ENCODE measurements at regions not wholly inside any gene's neighbourhood (a gene's known extent, or its start where the extent isn't known, plus 50 kb on each side); places are given as distances from the start of the nearest gene placed in this dataset.

DNA sequence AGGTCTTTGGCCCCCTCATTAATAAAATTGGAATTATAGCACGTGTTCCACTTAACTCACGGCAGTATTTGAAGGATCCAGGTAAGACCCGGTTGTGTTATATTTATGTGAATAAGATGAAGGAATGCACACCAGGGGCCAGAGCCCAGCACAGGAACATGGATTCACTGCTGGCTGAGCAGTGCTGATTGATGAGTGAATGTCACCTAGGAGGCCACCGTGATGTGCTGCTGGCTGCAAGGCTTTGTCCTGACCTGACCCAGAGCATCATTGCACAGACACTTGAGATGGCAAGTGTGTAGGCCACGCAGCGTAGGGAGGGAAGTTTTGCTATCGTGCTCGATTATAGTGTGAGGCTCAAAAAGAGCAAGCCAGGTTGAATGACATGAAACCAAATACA lies 350.7 kb upstream of the MGMT start:
- no peak overlapping the region for H3K4me3 ChIP-seq (ENCODE audit: low read length)
- no peaks in the 10 kb centered on the region for H3K4me1 ChIP-seq (ENCODE audit: control insufficient read depth, insufficient read depth, low read length)

DNA sequence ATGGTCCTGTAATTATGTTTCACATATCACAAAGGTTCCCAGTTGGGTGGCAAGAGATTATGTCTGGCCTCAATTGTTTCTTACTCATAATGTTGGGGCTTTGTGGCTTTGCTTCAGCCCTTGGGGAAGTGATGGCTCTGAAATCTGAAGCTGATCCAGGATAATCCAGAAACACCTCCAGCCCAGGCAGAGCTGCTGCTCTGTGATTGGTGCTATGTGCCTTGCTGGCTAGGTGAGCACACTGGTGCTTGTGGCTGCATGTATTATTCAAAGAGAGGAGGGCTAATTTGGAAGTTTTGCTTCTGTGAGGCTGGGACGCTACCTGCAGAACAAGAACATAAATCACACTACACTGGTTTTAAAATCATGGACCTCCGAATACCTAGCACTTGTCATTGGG lies 346.6 kb upstream of the MGMT start:
- no peaks in the 10 kb centered on the region for H3K9me3 ChIP-seq (ENCODE audit: control insufficient read depth, low read length)
- no peaks in the 10 kb centered on the region for H3K27me3 ChIP-seq (ENCODE audit: control insufficient read depth, insufficient read depth, low read length)
- H3K4me1 ChIP-seq (ENCODE audit: control insufficient read depth, insufficient read depth, low read length) = no peaks in the 10 kb centered on the region
- H3K36me3 ChIP-seq (ENCODE audit: control insufficient read depth, insufficient read depth, low read length) = no peaks in the 10 kb centered on the region
- no peak overlapping the region for H3K9ac ChIP-seq (ENCODE audit: low read length)
- H3K4me3 ChIP-seq (ENCODE audit: low read length) = no peak overlapping the region

More for the DNA sequence above, 350.7 kb upstream of the MGMT start:
- Histone ChIP-seq H3K36me3 (ENCODE audit: control insufficient read depth, insufficient read depth, low read length) (no peaks in the 10 kb centered on the region), H3K9ac (ENCODE audit: low read length) (no peak overlapping the region), H3K27me3 (ENCODE audit: control insufficient read depth, insufficient read depth, low read length) (no peaks in the 10 kb centered on the region), H3K9me3 (ENCODE audit: control insufficient read depth, low read length) (no peaks in the 10 kb centered on the region)

GRCh38 chr10:129122846-129123245 lies 344.2 kb upstream of the MGMT start:
- Histone ChIP-seq H3K9ac (ENCODE audit: low read length) (no peak overlapping the region), H3K4me1 (ENCODE audit: control insufficient read depth, insufficient read depth, low read length) (no peaks in the 10 kb centered on the region), H3K9me3 (ENCODE audit: control insufficient read depth, low read length) (no peaks in the 10 kb centered on the region), H3K4me3 (ENCODE audit: low read length) (no peak overlapping the region), H3K27me3 (ENCODE audit: control insufficient read depth, insufficient read depth, low read length) (no peaks in the 10 kb centered on the region), H3K36me3 (ENCODE audit: control insufficient read depth, insufficient read depth, low read length) (no peaks in the 10 kb centered on the region)

GRCh38 chr10:129123428-129123827 lies 343.6 kb upstream of the MGMT start:
- no peaks in the 10 kb centered on the region for H3K4me1 ChIP-seq (ENCODE audit: control insufficient read depth, insufficient read depth, low read length)
- H3K27me3 ChIP-seq (ENCODE audit: control insufficient read depth, insufficient read depth, low read length) = no peaks in the 10 kb centered on the region
- no peaks in the 10 kb centered on the region for H3K9me3 ChIP-seq (ENCODE audit: control insufficient read depth, low read length)
- no peak overlapping the region for H3K4me3 ChIP-seq (ENCODE audit: low read length)
- no peak overlapping the region for H3K9ac ChIP-seq (ENCODE audit: low read length)
- H3K36me3 ChIP-seq (ENCODE audit: control insufficient read depth, insufficient read depth, low read length) = no peaks in the 10 kb centered on the region

DNA sequence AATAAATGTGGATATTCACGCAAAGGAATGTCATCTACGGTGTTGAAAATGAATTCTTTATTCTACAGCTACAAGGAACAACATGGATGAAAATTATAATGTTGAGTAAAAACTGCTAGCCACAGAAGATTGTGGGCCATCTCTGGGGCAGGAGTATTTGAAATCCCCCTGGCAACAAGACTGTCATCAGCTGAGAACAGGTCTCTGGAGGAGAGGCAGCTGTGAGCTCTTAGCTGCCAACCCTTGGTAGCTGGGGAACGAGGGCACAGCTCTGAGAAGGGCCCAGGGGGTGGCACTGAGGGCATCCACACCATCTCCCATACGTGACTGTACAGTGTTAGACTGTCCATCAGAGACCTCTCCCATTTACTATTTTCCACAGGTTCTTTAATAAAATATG lies 340.1 kb upstream of the MGMT start:
- Histone ChIP-seq H3K36me3 (ENCODE audit: control insufficient read depth, insufficient read depth, low read length) (no peaks in the 10 kb centered on the region), H3K4me3 (ENCODE audit: low read length) (no peak overlapping the region), H3K9ac (ENCODE audit: low read length) (no peak overlapping the region), H3K9me3 (ENCODE audit: control insufficient read depth, low read length) (no peaks in the 10 kb centered on the region), H3K27me3 (ENCODE audit: control insufficient read depth, insufficient read depth, low read length) (no peaks in the 10 kb centered on the region), H3K4me1 (ENCODE audit: control insufficient read depth, insufficient read depth, low read length) (no peaks in the 10 kb centered on the region)

GRCh38 chr10:129131457-129132132 lies 335.4 kb upstream of the MGMT start:
- Histone ChIP-seq H3K4me1 (ENCODE audit: control insufficient read depth, insufficient read depth, low read length) (no peaks in the 10 kb centered on the region), H3K4me3 (ENCODE audit: low read length) (no peak overlapping the region), H3K9ac (ENCODE audit: low read length) (no peak overlapping the region), H3K27me3 (ENCODE audit: control insufficient read depth, insufficient read depth, low read length) (no peaks in the 10 kb centered on the region), H3K36me3 (ENCODE audit: control insufficient read depth, insufficient read depth, low read length) (no peaks in the 10 kb centered on the region), H3K9me3 (ENCODE audit: control insufficient read depth, low read length) (no peaks in the 10 kb centered on the region)

DNA sequence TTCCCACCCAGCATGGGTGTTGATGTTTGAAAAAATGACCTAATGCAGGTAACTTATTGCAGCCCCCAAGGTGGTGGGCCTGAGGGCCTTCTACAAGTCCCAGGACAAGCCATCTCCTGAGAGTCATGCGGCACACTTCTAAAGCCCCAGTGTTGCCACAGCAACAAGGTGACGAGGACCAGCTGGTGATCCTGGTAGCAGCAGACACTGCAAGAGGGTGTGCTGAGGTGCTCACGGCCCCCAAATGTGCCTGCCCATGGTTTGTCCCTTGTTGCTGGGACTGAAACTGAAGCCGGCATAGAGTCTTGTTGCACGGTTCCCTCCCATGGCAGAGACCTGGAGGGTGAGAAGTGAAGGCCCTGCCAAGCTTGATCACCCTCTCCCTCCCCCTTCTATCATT lies 333.2 kb upstream of the MGMT start:
- no peaks in the 10 kb centered on the region for H3K9me3 ChIP-seq (ENCODE audit: control insufficient read depth, low read length)
- no peaks in the 10 kb centered on the region for H3K4me1 ChIP-seq (ENCODE audit: control insufficient read depth, insufficient read depth, low read length)
- H3K36me3 ChIP-seq (ENCODE audit: control insufficient read depth, insufficient read depth, low read length) = no peaks in the 10 kb centered on the region
- no peak overlapping the region for H3K9ac ChIP-seq (ENCODE audit: low read length)
- H3K27me3 ChIP-seq (ENCODE audit: control insufficient read depth, insufficient read depth, low read length) = no peaks in the 10 kb centered on the region
- H3K4me3 ChIP-seq (ENCODE audit: low read length) = no peak overlapping the region

DNA sequence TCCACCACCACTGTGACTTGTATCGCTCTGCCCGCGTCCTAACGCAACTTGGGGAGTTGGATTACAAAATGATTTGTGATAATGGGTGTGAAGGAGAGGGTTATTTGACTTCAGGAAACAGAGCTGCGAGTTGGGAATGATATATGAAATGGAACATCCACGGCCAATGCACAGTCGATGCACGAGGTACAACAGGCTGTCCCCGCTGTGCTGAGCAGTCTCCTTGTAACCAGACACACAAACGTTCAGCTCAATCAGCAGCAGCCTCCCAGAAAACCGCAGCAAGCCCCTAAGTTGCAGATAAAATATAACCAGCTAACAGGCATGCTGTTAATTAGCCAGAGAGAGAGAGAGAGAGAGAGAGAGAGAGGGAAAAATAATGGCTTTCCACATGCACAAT lies 332.7 kb upstream of the MGMT start:
- Histone ChIP-seq H3K4me1 (ENCODE audit: control insufficient read depth, insufficient read depth, low read length) (no peaks in the 10 kb centered on the region), H3K9ac (ENCODE audit: low read length) (no peak overlapping the region), H3K27me3 (ENCODE audit: control insufficient read depth, insufficient read depth, low read length) (no peaks in the 10 kb centered on the region), H3K36me3 (ENCODE audit: control insufficient read depth, insufficient read depth, low read length) (no peaks in the 10 kb centered on the region), H3K9me3 (ENCODE audit: control insufficient read depth, low read length) (no peaks in the 10 kb centered on the region), H3K4me3 (ENCODE audit: low read length) (no peak overlapping the region)

DNA sequence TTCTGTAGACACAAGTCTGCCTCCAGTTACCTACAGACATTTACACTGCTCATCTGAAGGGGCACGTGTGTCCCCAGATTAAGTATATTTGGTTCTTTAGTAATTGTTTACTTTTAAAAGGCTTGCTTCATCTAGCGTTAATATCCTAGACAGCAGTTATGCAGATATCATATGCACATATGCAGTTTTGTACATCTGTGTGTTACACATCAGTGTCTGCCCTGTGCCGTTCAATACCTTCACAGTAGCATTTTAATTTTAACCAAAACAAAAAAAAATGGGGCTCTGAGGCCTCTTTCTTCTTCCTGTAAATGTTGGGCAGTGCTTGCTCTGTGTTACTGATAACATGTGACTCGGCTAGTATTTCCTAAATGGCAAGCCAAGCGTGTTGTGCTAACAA lies 331.4 kb upstream of the MGMT start:
- no peaks in the 10 kb centered on the region for H3K4me1 ChIP-seq (ENCODE audit: control insufficient read depth, insufficient read depth, low read length)
- no peak overlapping the region for H3K9ac ChIP-seq (ENCODE audit: low read length)
- no peaks in the 10 kb centered on the region for H3K27me3 ChIP-seq (ENCODE audit: control insufficient read depth, insufficient read depth, low read length)
- H3K9me3 ChIP-seq (ENCODE audit: control insufficient read depth, low read length) = no peaks in the 10 kb centered on the region
- no peaks in the 10 kb centered on the region for H3K36me3 ChIP-seq (ENCODE audit: control insufficient read depth, insufficient read depth, low read length)
- H3K4me3 ChIP-seq (ENCODE audit: low read length) = no peak overlapping the region

DNA sequence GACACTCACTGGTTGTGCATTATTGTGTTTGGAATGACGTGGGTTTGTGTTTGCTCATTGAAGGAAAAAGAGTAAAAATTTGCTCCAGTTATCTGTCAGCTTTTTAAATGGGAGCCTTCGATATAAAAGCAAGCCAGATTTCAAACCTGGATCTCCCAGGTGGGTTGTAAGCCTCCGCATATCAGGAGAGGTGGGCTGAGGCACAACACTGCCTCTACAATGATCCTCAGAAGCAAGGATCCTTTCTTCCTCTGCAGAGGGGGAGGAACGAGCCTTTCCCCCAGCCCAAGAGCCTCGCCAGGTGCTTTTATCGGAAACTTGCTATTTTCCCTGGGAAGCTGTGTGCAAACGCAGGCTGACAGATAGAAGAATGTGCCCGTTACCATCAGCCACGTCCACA lies 331.0 kb upstream of the MGMT start:
- no peaks in the 10 kb centered on the region for H3K9me3 ChIP-seq (ENCODE audit: control insufficient read depth, low read length)
- H3K4me3 ChIP-seq (ENCODE audit: low read length) = no peak overlapping the region
- no peaks in the 10 kb centered on the region for H3K4me1 ChIP-seq (ENCODE audit: control insufficient read depth, insufficient read depth, low read length)
- H3K27me3 ChIP-seq (ENCODE audit: control insufficient read depth, insufficient read depth, low read length) = no peaks in the 10 kb centered on the region
- no peak overlapping the region for H3K9ac ChIP-seq (ENCODE audit: low read length)
- no peaks in the 10 kb centered on the region for H3K36me3 ChIP-seq (ENCODE audit: control insufficient read depth, insufficient read depth, low read length)

GRCh38 chr10:129136951-129137350 lies 330.1 kb upstream of the MGMT start:
- Histone ChIP-seq H3K4me1 (ENCODE audit: control insufficient read depth, insufficient read depth, low read length) (no peaks in the 10 kb centered on the region), H3K27me3 (ENCODE audit: control insufficient read depth, insufficient read depth, low read length) (no peaks in the 10 kb centered on the region), H3K9ac (ENCODE audit: low read length) (no peak overlapping the region), H3K4me3 (ENCODE audit: low read length) (no peak overlapping the region), H3K36me3 (ENCODE audit: control insufficient read depth, insufficient read depth, low read length) (no peaks in the 10 kb centered on the region), H3K9me3 (ENCODE audit: control insufficient read depth, low read length) (no peaks in the 10 kb centered on the region)

DNA sequence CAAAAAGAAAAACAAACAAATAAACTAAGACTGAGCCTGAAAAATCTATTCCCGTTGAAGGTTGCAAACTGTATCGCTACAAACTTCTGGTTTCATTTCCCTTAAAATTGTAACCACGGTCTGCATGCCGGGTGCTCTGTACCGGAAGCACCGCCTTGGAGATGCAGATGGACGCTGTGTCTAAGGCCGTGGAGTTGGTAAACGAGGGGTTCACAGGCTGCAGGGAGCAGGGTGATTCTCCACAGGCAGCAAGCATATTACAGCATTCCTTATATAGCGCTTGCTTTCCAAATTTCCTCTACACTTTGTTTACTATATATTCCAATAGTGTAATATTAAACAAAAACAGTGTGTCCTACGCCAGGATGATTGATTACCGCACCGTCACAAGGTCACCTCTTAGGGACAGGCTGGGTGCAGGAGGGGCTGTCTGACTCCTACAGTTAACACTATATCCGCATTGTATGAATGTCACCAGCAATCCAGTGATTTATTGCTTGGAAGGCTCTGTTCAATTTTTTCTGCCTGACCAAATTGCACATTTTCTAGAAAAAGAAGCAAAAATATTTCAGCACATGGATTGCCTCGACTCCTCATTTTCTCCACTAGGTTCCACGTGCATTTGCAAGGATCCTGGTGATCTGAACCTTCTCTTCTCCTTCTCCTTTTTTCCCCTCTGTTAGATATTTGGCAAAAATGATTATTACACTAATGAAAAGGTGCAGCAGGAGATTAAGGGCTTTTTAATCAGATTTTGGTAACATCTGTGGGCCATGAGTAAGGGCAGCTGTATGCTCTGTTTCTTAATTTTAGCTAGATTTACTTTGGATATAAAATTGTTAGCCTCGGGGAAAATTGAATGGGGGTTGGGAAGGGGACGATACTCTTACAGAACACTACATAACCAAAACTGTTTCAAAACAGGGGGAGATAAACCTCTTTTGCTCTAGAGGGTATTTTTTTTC lies 325.8 kb upstream of the MGMT start:
- no peaks in the 10 kb centered on the region for H3K9me3 ChIP-seq (ENCODE audit: control insufficient read depth, low read length)
- no peak overlapping the region for H3K9ac ChIP-seq (ENCODE audit: low read length)
- no peaks in the 10 kb centered on the region for H3K4me1 ChIP-seq (ENCODE audit: control insufficient read depth, insufficient read depth, low read length)
- H3K4me3 ChIP-seq (ENCODE audit: low read length) = no peak overlapping the region
- H3K36me3 ChIP-seq (ENCODE audit: control insufficient read depth, insufficient read depth, low read length) = no peaks in the 10 kb centered on the region
- H3K27me3 ChIP-seq (ENCODE audit: control insufficient read depth, insufficient read depth, low read length) = no peaks in the 10 kb centered on the region

All from mucosa of stomach (tissue), 1 donor.